ENCODE measurements at regions not wholly inside any gene's neighbourhood (a gene's known extent, or its start where the extent isn't known, plus 50 kb on each side); places are given as distances from the start of the nearest gene placed in this dataset.
A peak's percentile ranks its signal among the peaks of the same experiment; 100 is the strongest.
"Not testable (repeated sequence)": the region's sequence is repeated elsewhere in the genome, so short reads cannot be mapped to it uniquely, and the experiment has no call there.

GRCh38 chr1:24268555-24268954, 50.6 kb upstream of the GRHL3 start:
- not testable (repeated sequence) for DNase-seq

- no peak for DNase-seq
Measured at GRCh38 chr1:24266998-24267397, 52.2 kb upstream of the GRHL3 start.

- no peak for DNase-seq
Measured at GRCh38 chr1:24266398-24266941, 52.7 kb upstream of the GRHL3 start.

- DNase-seq, result no peak
Measured at GRCh38 chr1:24263746-24264145, 55.4 kb upstream of the GRHL3 start.

- no peak for DNase-seq
Measured at GRCh38 chr1:24263211-24263610, 55.9 kb upstream of the GRHL3 start.

GRCh38 chr1:24261977-24262376, 57.2 kb upstream of the GRHL3 start:
- DNase-seq, result no peak

GRCh38 chr1:24258735-24259424, 60.3 kb upstream of the GRHL3 start:
- no peak for DNase-seq

GRCh38 chr1:24257373-24257772, 61.8 kb upstream of the GRHL3 start:
- DNase-seq, result no peak

GRCh38 chr1:24256687-24257086, 62.5 kb upstream of the GRHL3 start:
- no peak for DNase-seq

GRCh38 chr1:24255226-24255625, 63.9 kb upstream of the GRHL3 start:
- no peak for DNase-seq

- no peak for DNase-seq
Measured at GRCh38 chr1:24254783-24255182, 64.4 kb upstream of the GRHL3 start.

GRCh38 chr1:24253571-24253970, 65.6 kb upstream of the GRHL3 start:
- no peak for DNase-seq

GRCh38 chr1:24252185-24252780, 65.2 kb upstream of the IFNLR1 start:
- no peak for DNase-seq

- no peak for DNase-seq
Measured at GRCh38 chr1:24251501-24251900, 64.4 kb upstream of the IFNLR1 start.

- no peak for DNase-seq
Measured at GRCh38 chr1:24250791-24251190, 63.7 kb upstream of the IFNLR1 start.

GRCh38 chr1:24250224-24250623, 63.1 kb upstream of the IFNLR1 start:
- DNase-seq, result no peak

GRCh38 chr1:24248859-24249258, 61.8 kb upstream of the IFNLR1 start:
- peak; percentile 3 for DNase-seq

- not testable (repeated sequence) for DNase-seq
Measured at GRCh38 chr1:24247337-24247736, 60.2 kb upstream of the IFNLR1 start.

- no peak for DNase-seq
Measured at GRCh38 chr1:24244519-24245268, 57.6 kb upstream of the IFNLR1 start.

- DNase-seq, result no peak
Measured at GRCh38 chr1:24237750-24238395, 50.8 kb upstream of the IFNLR1 start.

- no peak for DNase-seq
Measured at GRCh38 chr1:24236789-24237371, 49.8 kb upstream of the IFNLR1 start.
